D721Med (cell line): ENCODE measurements at regions not wholly inside any gene's neighbourhood (a gene's known extent, or its start where the extent isn't known, plus 50 kb on each side); places are given as distances from the start of the nearest gene placed in this dataset.

Source experiments
- DNase-seq: peaks from one replicate; pipeline ENCODE4 v3.0.0; 2011; ENCODE audit warnings: low spot score; ENCODE audit not compliant: insufficient read length
- FAIRE-seq: peaks from 2 replicates; lab custom pipeline; 2011; peaks lifted over from hg19 to GRCh38; lab: Jason Lieb, UNC
- CTCF ChIP-seq: IDR thresholded peaks from 2 replicates; pipeline ENCODE4 v1.5.1; 2012; ENCODE audit warnings: mild to moderate bottlenecking, control low read depth; ENCODE audit not compliant: insufficient read depth; ENCODE audit errors: missing control alignments

- DNase-seq (no peak), FAIRE-seq (no peak)
- TF ChIP-seq CTCF, result no peak
Observed at GRCh38 chr6:105900125-105900937, 185.8 kb upstream of the PRDM1 start.

GRCh38 chr6:105898286-105898685, 187.8 kb upstream of the PRDM1 start:
- FAIRE-seq (no peak), DNase-seq (no peak)
- TF ChIP-seq CTCF, result no peak

GRCh38 chr6:105897131-105897530, 189.0 kb upstream of the PRDM1 start:
- DNase-seq (no peak), FAIRE-seq (no peak)
- no peak for TF ChIP-seq CTCF

- no peak for FAIRE-seq
- no peak for TF ChIP-seq CTCF
- no peak for DNase-seq
Observed at GRCh38 chr6:105896821-105897095, 189.4 kb upstream of the PRDM1 start.

GRCh38 chr6:105896052-105896820, 189.9 kb upstream of the PRDM1 start:
- DNase-seq (no peak), FAIRE-seq (no peak)
- TF ChIP-seq CTCF, result no peak

- TF ChIP-seq CTCF, result no peak
- DNase-seq (no peak), FAIRE-seq (no peak)
Observed at GRCh38 chr6:105894556-105894955, 191.6 kb upstream of the PRDM1 start.

GRCh38 chr6:105893741-105894140, 192.4 kb upstream of the PRDM1 start:
- no peak for TF ChIP-seq CTCF
- FAIRE-seq (no peak), DNase-seq (no peak)
